ENCODE measurements at regions not wholly inside any gene's neighbourhood (a gene's known extent, or its start where the extent isn't known, plus 50 kb on each side); places are given as distances from the start of the nearest gene placed in this dataset.

DNA sequence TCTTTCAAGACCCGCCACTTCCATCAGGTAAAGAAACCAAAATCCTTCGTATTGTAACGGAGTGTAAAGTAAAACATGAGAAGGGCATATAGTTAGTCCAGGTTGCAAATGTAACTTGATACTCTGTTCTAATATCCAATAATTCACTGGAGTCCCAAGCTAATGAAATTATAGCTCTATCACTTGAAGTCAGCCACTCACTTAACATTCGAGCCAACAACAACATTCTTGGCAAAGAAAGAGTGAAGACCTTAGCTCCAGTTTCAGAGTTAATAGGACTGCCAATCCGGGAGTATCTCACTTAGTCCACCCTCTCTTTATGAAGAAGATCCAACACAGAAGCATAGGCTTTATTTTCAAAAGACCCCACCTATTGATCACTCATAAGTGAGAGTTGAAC, 298.0 kb upstream of the SOX11 start:
- H3K4me1 Mint-ChIP-seq (ENCODE audit: low read depth) = peaks cover 5% of the 10 kb centered on the region
- H3K9me3 Mint-ChIP-seq (ENCODE audit: low read depth) = no peaks in the 10 kb centered on the region
- TF ChIP-seq, protein P1, sequence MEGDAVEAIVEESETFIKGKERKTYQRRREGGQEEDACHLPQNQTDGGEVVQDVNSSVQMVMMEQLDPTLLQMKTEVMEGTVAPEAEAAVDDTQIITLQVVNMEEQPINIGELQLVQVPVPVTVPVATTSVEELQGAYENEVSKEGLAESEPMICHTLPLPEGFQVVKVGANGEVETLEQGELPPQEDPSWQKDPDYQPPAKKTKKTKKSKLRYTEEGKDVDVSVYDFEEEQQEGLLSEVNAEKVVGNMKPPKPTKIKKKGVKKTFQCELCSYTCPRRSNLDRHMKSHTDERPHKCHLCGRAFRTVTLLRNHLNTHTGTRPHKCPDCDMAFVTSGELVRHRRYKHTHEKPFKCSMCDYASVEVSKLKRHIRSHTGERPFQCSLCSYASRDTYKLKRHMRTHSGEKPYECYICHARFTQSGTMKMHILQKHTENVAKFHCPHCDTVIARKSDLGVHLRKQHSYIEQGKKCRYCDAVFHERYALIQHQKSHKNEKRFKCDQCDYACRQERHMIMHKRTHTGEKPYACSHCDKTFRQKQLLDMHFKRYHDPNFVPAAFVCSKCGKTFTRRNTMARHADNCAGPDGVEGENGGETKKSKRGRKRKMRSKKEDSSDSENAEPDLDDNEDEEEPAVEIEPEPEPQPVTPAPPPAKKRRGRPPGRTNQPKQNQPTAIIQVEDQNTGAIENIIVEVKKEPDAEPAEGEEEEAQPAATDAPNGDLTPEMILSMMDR (IDR thresholded peaks at IDR 0.05) = no peak
- no peak overlapping the region for H3K27ac Mint-ChIP-seq (ENCODE audit: unreplicated experiment)
- H3K36me3 Mint-ChIP-seq (ENCODE audit: low read depth) = no peaks in the 10 kb centered on the region
- no peaks in the 10 kb centered on the region for H3K27me3 Mint-ChIP-seq (ENCODE audit: low read depth)
- no peak for DNase-seq (ENCODE audit: low spot score)
- H3K4me3 Mint-ChIP-seq (ENCODE audit: unreplicated experiment) = no peak overlapping the region

DNA sequence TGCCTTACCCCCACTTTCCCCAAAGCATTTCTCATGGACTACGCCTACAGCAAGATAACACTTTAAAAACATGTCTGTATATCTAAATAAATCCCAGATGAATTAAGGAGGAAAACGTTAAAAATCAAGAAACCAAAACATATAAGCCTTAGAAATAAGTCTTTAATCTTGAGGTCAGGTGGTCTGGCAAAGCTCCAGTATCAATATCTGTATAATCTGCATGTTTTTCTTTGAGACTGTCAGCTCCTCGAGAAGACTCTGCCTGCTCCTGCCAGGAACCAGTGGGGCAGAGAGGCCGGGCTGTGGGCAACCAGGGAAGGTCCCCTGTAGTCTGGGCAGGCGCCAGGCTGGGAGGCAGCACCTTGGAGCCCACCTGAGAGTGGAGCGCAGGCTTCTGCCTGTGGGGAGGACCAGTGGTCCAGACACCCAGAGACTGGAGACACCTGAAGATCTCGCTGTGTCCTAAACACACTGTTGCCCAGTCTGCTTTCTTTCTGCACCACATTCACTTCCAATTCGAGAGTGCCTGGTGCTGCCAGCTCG, 291.0 kb upstream of the SOX11 start:
- Mint-ChIP-seq H3K4me1 (ENCODE audit: low read depth) (peaks cover 5% of the 10 kb centered on the region), H3K27me3 (ENCODE audit: low read depth) (no peaks in the 10 kb centered on the region), H3K9me3 (ENCODE audit: low read depth) (no peaks in the 10 kb centered on the region), H3K27ac (ENCODE audit: unreplicated experiment) (no peak overlapping the region), H3K4me3 (ENCODE audit: unreplicated experiment) (no peak overlapping the region), H3K36me3 (ENCODE audit: low read depth) (no peaks in the 10 kb centered on the region)
- DNase-seq (ENCODE audit: low spot score) = no peak
- TF ChIP-seq, protein P1 (IDR thresholded peaks at IDR 0.05) = no peak

DNA sequence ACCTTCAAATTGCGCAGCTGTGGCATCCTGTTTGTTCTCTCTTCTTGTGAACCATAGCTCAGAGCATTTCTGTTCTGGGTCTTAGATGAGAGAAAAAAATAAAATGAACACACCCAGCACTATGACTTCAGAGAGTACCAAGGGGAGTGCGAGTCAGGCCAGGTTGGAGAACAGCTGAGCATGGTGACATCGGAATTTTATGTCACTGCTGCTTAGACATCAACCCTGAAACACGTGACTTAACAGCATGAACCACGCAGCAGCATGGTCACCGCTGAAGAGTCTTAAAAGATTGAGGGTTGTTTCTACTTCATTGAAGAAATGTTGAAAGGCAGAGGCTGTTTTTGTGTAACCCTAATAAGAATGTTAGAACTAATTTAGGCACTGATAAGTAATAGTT, 288.8 kb upstream of the SOX11 start:
- TF ChIP-seq, protein P1 (IDR thresholded peaks at IDR 0.05) = no peak
- Mint-ChIP-seq H3K4me1 (ENCODE audit: low read depth) (no peaks in the 10 kb centered on the region), H3K4me3 (ENCODE audit: unreplicated experiment) (no peak overlapping the region), H3K27ac (ENCODE audit: unreplicated experiment) (no peak overlapping the region), H3K9me3 (ENCODE audit: low read depth) (no peaks in the 10 kb centered on the region), H3K36me3 (ENCODE audit: low read depth) (no peaks in the 10 kb centered on the region), H3K27me3 (ENCODE audit: low read depth) (no peaks in the 10 kb centered on the region)
- DNase-seq (ENCODE audit: low spot score) = no peak

DNA sequence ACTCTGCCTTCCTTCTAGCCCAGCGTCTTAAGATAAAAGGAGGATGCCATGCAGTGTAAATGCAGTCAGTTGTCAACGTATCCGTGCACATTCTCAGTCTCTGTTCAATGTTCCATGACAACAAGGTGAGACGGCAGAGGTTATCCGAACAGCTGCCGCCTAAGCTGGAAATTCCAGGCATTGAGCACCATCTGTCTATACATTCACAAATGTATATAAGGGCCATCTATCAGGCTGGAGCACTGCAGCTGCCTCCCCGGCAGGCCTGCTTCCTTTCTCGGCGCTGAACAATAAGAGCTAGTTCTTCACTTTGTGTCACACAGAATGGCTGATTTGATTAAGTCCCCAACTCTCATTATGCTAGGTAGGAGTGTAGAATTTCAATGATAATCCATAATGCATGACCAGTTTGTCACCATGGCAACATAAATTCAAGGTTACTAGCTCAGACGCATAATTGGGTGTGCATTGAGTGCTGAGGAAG, 282.2 kb upstream of the SOX11 start:
- no peaks in the 10 kb centered on the region for H3K9me3 Mint-ChIP-seq (ENCODE audit: low read depth)
- DNase-seq (ENCODE audit: low spot score) = no peak
- TF ChIP-seq, protein P1 (IDR thresholded peaks at IDR 0.05) = no peak
- H3K27ac Mint-ChIP-seq (ENCODE audit: unreplicated experiment) = no peak overlapping the region
- peaks cover 1% of the 10 kb centered on the region for H3K27me3 Mint-ChIP-seq (ENCODE audit: low read depth)
- no peaks in the 10 kb centered on the region for H3K36me3 Mint-ChIP-seq (ENCODE audit: low read depth)
- H3K4me3 Mint-ChIP-seq (ENCODE audit: unreplicated experiment) = no peak overlapping the region
- H3K4me1 Mint-ChIP-seq (ENCODE audit: low read depth) = no peaks in the 10 kb centered on the region

DNA sequence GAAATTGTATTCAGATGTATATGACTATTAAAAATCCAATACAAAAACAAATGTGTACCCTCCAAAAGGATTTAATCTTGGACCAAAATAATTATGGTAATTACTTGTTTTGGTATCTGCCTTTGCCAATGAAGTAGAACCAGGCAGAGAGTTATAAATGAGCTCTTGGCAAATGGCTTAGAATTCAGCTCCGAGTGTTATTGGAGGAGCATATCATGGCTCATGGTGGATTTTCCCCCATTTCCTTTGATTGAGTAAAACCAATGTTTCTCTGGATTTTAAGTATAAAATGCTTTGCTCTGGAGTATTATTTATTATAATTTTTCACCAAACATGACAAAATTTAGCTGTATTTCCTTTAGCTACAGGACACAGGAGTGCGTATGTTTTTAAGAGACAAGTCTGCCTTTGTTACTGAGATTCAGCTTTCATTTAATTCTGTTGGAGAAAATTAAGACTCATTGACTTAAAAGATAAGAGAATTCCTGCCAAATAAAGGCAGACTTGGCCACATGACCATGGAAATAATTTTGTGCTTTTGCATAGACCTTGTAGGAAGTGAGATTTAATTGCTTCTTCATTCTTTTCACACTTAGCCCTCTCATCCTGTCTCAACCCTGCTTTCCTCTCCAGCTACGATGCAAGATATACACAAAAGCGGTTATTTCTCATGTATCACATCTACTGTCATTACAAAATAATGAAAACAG, 281.0 kb upstream of the SOX11 start:
- no peaks in the 10 kb centered on the region for H3K9me3 Mint-ChIP-seq (ENCODE audit: low read depth)
- H3K4me3 Mint-ChIP-seq (ENCODE audit: unreplicated experiment) = no peak overlapping the region
- H3K27me3 Mint-ChIP-seq (ENCODE audit: low read depth) = peaks cover 1% of the 10 kb centered on the region
- H3K4me1 Mint-ChIP-seq (ENCODE audit: low read depth) = no peaks in the 10 kb centered on the region
- H3K27ac Mint-ChIP-seq (ENCODE audit: unreplicated experiment) = no peak overlapping the region
- TF ChIP-seq, protein P1 (IDR thresholded peaks at IDR 0.05) = no peak
- no peak for DNase-seq (ENCODE audit: low spot score)
- H3K36me3 Mint-ChIP-seq (ENCODE audit: low read depth) = no peaks in the 10 kb centered on the region
